HG02973 (cell line): ENCODE measurements at regions not wholly inside any gene's neighbourhood (a gene's known extent, or its start where the extent isn't known, plus 50 kb on each side); places are given as distances from the start of the nearest gene placed in this dataset.

Source experiments
- ATAC-seq: cut with Tn5 transposase; IDR thresholded peaks from one replicate; pipeline ENCODE4 v1.9.1; 2021; ENCODE audit warnings: moderate library complexity; ENCODE audit not compliant: unreplicated experiment

DNA sequence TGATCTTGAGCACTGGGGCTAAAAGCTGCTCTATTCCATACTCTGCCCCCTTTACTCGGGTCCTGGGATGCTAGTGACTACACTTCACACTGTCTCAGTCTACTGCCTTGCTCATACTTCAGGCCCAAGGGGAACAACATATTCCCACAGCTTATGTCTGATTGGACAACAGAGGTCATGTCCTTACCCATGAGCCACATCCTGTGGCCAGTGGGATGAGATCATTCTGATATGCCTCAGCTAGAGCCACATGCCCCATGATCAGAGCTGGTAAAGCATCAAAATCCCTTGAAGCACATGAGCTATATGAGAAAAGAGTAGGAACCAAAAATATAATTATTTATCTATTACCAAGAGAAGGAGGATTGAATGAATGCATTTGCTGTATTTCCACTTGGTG, 290.1 kb upstream of the TSHZ3 start:
- ATAC-seq: no peak

DNA sequence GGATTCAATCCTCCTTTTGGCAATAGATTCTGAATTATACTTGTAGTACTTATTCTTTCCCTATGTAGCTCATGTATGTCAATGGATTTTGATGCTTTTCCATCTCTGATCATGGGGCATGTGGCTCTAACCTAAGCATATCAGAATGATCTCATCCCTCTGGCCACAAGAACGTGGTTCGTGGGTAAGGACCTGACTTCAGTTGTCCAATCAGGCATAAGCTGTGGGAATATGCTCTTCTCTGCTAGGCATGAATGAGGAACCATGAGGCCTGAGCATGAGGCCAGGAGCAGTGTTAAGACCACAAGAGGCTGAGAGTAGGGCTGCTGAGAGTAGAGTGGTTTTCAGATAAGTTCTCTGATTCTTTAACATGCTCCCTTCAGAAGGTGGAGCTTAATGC, 292.4 kb upstream of the TSHZ3 start:
- ATAC-seq: no peak

DNA sequence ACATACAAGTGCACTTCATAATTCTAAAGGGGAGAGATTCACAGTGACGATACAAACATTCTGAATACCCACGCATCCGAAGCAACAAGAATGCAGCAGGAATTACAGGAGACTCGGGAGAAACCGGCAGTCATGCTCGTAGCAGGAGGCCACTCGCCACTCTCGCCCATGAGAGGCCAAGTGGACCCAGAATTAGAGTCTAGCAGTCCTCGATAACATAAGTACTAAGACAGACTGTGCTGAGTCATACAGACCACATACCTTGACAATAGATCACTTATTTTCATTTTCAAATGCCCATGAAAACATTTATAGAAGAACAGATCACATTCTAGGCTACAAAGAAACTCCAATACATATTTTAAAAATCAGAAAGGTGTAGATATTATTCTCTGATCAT, 299.1 kb upstream of the TSHZ3 start:
- no peak for ATAC-seq

DNA sequence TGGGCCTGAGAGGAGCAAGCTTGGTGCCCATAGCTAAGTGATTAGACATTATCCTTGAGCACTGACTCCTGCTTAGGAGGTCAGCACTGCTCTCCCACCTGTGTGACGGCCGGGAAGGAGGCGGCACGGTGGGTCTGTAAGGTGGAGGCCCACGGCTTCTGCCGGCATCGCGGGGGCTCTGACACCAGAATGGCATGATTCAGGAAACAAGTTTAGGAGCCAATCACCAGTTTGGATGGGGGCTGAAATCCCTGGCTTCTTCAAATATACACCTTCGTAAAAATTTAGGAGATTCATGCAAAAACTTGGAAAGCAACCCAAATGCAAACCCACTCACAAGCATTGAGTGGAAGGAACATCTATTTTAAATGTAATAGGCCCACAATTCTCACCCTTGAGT, 307.3 kb upstream of the TSHZ3 start:
- no peak for ATAC-seq

DNA sequence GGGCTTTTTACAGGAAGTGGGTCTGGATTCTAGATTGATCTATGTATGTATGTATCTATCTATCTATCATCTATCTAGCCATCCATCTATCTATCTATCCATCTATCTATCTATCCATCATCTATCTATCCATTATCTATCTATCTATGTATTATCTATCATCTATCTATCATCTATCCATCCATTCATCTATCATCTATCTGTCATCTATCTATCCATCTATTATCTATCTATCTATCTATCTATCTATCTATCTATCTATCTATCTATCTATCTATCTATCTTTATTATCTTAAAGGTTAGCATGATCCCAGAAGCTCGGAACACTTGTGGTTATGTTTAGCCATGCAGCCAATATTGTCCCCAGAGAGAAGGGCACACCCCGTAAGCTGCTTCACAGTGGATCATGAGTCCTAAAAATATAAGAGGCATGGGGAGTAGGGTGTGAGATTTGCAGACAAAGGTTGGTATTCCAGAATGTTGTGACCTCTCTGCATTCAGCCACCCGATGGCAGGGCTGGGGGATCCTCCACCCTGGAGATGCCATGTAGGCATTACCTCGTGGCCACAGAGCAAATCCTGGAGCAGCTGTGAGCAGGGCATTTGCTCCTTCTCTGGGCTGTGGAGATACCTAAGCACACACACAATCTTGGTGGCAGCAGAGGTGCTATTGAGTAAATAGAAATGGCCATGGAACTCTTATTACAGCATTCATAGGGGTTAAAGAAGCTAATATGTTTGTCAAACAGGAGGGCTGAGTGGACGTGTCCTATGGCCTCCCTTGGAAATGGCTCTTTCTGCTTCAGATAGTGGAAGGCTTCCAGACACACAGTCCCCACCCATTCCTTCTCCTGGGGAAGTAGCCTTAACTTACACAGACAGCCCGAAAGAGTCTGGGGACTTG, 310.0 kb upstream of the TSHZ3 start:
- no peak for ATAC-seq

DNA sequence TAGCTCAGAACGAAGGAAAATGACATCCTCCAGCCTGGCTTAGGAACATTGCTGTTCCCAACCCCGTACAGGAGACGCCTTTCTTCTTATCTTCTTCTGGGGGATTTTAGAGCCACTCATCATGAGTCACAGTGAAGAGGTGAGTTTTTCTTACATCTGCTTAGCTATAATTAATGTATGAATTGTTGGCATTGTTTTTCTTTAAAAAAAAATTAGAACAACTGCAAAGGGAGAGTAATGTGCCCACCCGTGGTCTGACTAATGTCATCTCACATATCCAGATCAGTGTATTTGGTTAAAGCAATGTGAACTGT, 310.6 kb upstream of the TSHZ3 start:
- no peak for ATAC-seq

DNA sequence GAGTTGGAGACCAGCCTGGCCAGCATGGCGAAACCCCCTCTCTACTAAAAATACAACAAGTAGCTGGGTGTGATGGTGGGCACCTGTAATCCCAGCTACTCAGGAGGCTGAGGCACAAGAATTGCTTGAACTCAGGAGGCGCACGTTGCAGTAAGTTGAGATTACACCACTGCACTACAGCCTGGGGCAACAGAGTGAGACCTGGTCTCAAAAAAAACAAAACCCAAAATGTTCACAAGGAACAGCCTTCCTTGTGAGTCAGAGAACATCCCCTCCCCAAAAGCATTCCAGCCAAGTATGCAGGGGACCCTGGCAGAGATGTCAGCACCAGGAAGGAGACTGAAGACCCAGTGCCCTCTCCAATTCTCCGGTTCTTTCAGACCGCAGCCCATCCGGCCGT, 314.9 kb upstream of the TSHZ3 start:
- no peak for ATAC-seq

DNA sequence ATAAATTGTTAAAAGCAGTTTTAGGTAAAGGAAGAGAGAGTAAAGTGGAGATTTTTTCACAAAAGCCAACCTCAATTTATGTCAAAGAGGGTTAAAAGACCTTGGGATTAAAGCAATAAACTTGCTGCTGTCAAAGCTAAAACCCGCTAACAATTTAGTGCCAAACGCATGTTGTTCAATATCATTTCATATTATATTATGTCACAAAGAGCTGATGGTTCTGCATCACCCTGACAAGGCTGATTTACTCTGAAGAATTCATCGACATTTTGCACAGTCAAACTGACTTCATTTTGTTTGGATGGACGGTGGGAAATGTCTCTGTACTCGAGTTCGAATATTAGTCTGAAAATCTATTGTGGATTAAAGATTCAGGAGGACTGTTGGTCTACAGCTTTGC, 315.8 kb upstream of the TSHZ3 start:
- no peak for ATAC-seq

DNA sequence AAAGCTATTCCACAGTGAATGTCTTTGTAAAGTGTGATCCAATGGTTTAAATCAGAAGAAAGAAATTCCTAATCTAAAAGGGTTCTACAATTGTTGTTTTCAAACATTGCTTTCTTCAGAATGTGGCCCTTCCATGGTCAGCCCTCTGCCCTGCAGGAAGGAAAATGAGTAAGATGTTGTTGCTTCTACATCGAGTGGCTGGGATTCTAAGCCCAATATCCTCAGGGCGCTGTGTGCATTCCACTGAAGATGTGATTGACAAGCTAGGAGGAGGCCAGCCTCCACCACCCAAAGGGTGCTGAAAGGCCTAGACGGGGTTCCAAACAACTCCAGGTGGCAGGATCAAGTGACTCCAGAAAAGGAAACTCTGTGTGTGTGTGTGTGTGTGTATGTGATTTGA, 316.9 kb upstream of the TSHZ3 start:
- no peak for ATAC-seq

DNA sequence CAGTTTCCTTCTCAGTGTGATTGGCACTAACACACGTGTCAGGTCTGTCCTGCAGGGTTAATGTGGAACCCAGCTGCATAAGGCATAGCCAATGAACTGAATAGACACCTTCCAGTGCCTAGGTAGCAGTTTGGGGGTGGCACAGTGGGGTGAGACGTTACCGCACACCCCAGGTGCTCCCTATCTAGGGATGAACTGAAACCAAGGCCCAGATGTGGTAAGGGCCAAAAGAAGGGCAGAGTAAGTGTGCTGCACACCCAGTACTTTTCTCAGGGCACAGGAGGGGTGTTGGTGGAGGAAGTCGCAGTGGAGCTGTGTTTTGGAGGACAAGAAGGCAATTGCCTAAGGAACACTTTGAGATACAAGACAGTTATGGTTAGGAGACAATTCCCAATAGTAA, 317.9 kb upstream of the TSHZ3 start:
- no peak for ATAC-seq

DNA sequence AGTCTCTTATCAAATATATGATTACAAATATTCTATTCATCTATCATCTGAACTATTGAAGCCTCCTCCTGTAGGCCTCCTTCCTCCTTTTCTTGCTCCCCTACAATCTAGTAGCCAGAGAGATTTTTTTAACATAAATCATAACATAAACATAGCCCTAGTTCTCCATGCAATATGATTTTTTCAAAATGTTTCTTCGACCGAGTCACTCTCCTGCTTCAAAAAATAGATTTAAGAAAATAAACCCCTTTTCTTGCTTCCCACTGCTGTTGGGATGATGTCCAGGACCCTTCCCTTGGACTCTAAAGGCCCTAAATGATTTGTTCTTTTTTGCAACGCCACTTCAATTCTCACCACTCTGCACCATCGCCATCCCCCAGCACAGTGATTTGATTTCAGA, 319.7 kb upstream of the TSHZ3 start:
- no peak for ATAC-seq

DNA sequence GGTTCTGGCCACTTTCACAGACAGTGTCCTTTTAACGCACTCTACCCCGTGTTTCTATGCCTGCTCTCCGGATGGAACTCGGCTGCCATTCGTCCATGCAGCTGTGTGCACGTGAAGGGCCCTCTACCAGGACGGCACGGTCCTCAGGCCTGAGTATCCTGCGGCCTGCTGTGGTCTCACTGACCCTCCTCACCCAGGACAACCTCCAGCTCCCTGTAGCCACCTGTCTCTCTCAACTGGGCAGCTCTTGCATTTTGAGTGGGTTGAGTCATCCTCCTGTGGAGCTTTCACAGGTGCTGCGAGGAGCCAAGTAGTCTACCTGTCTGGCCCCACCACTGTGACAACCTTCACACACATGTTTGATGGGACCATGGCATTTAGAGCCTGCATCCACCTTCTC, 321.7 kb upstream of the TSHZ3 start:
- ATAC-seq: no peak

DNA sequence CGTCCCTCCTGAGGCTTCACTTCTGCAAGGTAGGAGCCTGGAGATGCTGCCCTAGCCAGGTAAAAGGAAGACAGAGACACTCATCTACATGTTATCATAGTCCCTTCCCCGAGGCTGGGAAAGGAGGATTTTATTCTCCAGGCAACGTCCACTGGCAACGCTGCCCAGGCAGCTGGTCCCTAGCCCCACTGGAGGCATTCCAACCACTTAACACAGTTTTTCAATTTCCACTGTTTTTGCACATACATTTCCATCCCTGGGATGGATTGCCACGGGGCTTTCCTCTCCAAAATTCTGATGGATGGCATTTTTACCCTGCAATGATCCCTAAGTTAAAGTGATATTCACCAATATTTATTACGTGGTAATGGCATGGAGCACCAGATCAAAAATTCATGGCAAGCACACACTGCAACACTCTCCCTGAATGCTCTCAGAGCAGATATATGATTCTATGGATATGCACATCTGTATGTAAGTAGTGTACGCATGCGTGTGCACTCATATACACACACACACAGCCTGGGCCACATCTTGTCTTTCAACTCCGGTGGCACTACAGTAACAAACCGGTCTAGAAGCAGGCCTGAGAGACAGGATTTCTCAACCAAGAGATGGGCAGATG, 322.3 kb upstream of the TSHZ3 start:
- no peak for ATAC-seq

DNA sequence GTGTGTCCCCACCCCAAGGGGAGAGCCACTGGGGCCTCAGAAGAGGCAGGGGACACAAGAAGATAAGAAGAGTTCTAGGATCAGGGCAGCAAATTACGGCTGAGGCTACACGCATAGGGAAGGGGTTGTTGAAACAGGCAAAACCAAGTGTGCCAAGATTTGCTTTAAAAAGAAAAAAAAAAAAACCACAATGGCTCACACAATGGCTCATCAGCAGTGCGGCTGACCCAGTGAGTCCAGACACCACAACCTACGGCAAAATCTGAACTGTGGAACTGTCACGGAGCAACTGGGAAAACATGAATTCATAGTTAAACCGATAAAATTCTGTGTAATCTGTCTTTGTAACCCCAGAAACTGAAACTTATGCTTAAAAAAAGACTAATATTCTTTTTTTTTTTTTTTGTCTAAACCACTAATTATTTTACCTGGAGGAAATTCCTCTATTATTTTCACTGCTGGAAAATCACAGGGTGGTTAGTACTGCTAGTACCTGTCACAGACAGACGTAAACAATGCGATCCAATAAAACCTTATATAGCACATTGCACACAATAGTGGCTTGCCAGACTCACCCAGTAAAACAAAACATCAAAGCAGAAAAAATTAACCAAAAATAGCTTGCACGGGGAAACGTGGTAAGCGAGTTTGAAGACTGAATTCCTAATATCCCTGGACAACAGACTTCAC, 325.4 kb upstream of the TSHZ3 start:
- ATAC-seq: no peak

DNA sequence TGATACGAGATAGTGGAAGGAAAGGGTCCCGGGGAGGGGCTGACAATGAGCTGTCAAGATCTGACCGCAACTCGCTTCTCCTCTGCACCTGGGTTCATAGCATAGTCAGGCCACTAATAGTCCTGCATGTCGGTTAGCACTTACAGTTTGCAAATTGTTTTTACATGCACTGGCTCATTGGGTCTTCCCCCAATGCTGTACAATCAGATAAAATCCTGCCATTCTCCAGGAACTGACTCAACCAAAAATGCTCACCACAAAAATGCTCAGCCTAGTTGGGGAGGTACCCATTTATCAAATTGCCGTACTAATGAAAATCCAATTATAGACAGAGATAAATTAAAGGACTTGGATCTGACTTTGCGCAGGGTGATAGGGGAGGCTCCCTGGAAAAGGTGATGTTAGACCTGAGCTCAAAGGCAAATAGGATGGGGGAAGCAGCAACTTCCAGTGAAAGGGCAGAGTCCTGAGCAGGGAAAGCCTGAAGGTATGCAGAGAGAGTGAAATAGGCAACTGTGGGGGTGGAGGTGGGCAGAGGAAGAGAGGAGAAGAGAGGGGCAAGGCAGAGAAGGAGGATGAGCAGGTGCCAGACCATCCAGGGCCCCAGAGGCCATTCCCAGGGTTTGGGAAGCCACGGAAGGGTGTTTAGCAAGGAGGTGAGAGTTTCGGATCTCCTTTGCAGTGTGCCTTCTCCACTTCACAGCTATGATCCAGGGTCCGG, 326.1 kb upstream of the TSHZ3 start:
- no peak for ATAC-seq

DNA sequence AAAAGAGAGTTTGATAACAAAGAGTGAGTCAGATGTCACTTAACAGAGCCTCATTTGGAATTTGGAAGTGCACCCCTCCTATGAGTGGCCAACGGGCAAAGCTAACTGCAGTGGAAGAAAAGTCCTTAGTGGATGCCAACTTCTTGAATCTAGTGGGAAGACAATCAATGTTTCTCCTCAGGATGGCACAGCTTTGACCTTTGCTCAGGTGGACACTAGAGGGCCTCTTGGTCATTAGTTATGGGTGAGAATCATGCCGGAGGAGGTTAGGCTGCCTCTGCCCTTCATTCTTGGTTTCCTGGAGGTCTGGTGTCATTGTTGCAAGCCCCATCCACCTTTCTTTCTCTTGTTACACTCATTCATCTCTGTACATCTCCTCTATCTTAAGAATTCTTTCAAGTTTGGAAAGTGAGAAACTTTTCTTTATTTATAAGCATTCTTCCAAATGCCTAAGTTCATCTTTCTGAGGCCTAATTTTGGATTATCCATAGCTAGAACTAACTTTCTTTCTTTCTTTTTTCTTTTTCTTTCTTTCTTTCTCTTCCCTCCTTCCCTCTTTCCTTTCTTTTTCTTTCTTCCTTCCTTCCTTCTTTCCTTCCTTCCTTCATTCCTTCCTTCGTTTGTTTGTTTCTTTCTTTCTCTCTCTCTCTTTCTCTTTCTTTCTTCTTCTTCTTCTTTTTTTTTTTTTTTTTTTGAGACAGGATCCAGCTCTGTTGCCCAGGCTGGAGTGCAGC, 327.2 kb upstream of the TSHZ3 start:
- no peak for ATAC-seq

DNA sequence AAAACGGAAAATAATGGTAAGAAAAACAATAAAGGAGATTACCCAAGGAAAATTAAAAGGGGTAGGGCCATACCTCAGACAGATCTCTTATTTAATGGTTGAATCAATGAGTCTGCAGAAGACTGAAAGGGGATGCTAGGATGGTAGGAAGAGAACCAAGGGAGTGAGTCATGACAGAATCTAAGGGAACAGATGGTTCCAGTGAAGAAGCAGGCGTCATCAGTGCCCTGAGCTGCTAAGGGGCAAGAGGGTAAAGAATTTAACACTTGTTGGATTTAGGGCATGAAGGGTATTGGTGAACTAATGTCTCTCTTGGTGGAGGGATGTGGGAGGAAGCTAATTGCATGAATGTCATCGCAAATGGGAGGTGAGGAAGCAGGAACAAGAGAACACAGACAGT, 329.2 kb upstream of the TSHZ3 start:
- ATAC-seq: no peak

DNA sequence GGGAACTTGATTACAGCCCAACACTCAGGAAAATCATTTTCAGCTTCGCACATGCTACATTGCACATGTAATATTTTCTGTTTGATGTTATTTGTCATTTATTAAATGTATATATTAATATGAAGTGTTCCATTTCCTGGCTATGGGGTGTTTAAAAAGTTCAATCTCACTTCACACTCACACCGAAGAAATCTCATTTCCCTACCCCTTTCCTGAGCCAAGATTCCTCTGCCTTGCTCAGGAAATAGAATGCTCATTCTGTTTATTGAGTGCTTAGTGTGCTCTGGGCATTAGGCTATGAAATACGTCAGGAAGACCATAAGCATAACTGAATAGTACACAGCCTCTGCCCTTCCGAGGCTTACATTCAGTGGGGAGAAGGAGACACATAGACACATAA, 331.9 kb upstream of the TSHZ3 start:
- no peak for ATAC-seq

DNA sequence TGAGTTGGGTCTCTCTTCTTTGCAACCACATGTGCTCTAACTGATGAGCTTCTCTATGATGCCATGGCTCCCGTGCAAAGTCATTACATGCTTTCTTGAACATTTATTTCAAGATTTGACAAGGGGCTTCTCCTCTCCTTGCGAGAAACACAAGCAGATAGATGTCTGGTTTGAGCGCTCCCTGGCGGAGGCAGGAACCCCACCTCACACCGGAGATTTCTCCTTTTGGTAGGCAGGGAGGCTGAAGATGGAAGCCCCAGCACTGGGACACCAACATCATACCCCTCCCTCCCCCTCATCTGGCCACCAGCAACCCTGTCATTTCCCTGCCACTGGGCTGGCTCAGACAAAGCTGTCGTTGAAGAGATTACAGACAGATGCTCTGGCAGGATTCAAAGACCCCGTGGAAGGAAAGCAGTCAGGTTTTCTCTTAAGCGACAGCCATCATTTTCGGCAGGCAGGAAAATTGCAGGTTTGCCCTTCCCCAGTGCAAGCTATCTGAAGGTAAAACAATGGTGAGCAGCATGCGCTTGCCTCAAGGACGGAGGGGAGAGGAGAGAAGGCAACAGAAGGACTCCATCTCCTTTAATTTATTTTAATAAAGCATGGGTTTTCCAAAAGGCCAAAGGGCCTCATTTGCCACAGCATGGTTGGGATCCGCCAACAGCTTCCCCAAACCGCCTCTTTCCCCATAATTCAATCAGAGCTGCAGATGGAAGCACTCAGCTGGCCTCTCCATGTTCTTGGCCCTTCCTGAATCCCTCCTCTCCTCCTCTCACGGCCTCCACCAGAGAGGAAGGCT, 344.1 kb upstream of the TSHZ3 start:
- ATAC-seq: no peak

DNA sequence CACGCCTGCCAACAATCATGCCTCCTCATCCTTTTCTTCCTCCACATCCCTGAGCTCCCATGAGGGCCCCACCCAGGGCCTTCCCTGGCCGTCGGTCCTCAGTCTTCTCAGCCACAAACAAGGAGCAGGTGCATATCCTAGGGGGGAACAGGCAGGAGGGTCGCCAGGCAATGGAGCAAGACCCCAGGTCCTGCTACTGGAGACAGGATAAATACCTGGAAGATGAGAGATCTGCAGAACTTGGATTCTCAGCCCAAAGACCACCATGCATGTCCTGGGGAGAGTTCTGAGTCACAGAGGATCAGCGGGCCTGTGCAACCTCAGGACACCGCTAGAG, 344.7 kb upstream of the TSHZ3 start:
- no peak for ATAC-seq
